GM10266 (cell line): ENCODE measurements at regions not wholly inside any gene's neighbourhood (a gene's known extent, or its start where the extent isn't known, plus 50 kb on each side); places are given as distances from the start of the nearest gene placed in this dataset.

Source experiments
- DNase-seq: peaks from one replicate; pipeline ENCODE4 v3.0.0; 2012; ENCODE audit errors: extremely low spot score
- TF ChIP-seq, protein P1 (sequence below): IDR thresholded peaks from 2 replicates; pipeline ENCODE4 v1.5.1; 2012; ENCODE audit warnings: mild to moderate bottlenecking, low read depth; ENCODE audit not compliant: control insufficient read depth, insufficient read depth; ENCODE audit errors: missing control alignments

- TF ChIP-seq, protein P1, sequence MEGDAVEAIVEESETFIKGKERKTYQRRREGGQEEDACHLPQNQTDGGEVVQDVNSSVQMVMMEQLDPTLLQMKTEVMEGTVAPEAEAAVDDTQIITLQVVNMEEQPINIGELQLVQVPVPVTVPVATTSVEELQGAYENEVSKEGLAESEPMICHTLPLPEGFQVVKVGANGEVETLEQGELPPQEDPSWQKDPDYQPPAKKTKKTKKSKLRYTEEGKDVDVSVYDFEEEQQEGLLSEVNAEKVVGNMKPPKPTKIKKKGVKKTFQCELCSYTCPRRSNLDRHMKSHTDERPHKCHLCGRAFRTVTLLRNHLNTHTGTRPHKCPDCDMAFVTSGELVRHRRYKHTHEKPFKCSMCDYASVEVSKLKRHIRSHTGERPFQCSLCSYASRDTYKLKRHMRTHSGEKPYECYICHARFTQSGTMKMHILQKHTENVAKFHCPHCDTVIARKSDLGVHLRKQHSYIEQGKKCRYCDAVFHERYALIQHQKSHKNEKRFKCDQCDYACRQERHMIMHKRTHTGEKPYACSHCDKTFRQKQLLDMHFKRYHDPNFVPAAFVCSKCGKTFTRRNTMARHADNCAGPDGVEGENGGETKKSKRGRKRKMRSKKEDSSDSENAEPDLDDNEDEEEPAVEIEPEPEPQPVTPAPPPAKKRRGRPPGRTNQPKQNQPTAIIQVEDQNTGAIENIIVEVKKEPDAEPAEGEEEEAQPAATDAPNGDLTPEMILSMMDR = no peak
Observed at GRCh38 chr12:125606312-125606711, 541.1 kb downstream of the AACS start.

GRCh38 chr12:125610292-125610691 is 545.1 kb downstream of the AACS start:
- DNase-seq = no peak
- TF ChIP-seq, protein P1 = no peak

More at GRCh38 chr12:125606312-125606711, 541.1 kb downstream of the AACS start:
- DNase-seq = no peak

DNA sequence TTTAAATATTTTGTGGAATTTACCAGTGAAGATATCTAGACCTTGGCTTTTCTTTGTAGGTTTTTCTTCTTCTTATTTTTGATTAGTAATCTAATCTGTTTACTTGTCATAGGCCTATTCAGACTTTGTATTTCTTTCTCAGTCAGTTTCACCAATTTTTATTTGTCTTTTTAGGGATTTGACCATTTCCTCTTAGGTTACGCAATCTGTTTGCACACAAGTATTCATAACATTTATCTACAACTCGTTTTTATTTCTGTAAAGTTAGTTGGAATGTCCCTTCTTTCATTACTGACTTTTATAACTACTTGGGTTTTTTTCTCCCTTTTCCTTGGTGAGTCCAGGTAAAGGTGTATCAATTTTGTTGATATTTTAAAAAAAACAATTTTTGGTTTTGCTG is 545.7 kb downstream of the AACS start:
- no peak for DNase-seq
- TF ChIP-seq, protein P1 = no peak

DNA sequence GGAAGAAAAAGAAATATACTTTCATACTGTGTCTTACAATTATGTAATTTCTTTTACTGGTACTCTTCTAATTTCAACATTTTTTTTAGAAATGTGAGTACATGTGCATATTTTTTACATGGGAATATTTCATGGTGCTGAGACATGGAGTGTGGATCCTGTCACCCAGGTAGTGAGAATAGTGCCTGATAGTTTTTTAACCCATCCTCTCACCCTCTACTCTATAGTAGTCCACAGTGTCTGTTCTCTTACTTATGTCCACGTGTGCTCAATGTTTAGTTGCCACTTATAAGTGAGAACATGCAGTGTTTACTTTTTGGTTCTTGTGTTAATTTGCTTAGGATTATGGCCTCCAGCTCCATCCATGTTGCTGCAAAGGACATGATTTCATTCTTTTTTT is 548.8 kb downstream of the AACS start:
- TF ChIP-seq, protein P1 = no peak

GRCh38 chr12:125619723-125620122 is 554.5 kb downstream of the AACS start:
- DNase-seq = no peak
- TF ChIP-seq, protein P1 = no peak

More for the DNA sequence above, 548.8 kb downstream of the AACS start:
- no peak for DNase-seq

DNA sequence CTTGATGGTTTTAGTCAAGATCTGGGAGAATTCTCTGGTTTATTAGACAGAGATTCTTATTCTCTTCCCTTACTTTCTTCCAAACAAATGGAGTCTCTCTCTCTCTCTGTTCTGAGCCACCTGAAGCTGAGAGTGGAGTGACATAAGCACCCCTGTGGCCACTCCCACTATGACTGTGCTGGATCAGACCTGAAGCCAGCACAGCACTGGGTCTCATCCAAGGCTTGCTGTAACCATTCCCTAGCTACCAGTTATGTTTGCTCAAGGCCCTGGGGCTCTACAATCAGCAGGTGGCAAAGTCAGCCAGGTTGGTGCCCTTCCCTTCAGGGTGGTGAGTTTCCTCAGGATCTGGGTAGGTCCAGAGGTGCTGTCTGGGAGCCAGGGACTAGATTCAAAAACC is 568.5 kb downstream of the AACS start:
- TF ChIP-seq, protein P1 = no peak
- no peak for DNase-seq

DNA sequence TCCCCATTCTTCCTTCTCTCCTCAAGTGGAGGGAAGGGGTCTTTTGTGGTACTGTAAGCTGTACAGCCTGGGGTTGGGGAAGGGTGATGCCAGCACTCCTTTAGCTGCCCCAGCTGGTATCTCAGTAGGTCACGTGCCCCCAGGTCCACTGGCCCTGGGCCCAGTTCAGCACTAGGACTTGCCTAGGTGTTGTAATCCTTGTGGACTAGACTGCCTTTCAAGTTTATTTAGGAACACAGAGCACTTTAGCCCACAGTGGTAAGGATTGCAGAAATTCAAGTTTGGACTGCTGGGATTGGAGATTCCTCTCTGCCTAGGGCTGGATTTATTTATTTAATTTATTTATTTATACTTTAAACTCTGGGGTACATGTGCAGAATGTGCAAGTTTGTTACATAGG is 569.6 kb downstream of the AACS start:
- TF ChIP-seq, protein P1 = no peak
- no peak for DNase-seq
